NCI-H345 treated with DMSO at 0.1 percent for 48 hours (cell line): ENCODE measurements at regions not wholly inside any gene's neighbourhood (a gene's known extent, or its start where the extent isn't known, plus 50 kb on each side); places are given as distances from the start of the nearest gene placed in this dataset.

Experiments used
- DNase-seq: peaks from one replicate; lab custom pipeline; 2025; ENCODE audit not compliant: unreplicated experiment; lab: John Stamatoyannopoulos, UW

DNA sequence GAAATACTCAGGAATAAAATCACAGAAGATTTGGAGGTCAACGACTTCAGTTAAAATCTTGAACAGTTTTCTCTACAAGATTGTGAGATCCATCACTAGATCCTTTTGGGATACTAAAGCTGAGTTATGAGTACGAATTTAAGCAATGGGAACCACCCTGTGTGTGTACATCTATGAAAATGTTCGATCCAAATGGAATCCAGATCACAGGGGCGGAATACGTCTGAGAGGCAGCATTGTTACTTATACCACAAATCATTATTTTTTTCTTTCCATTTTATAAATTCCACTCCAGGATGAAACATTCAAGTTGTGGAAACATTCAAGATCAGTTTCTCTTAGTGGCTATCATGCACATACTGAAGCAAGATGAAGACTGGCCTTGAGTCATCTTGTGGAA is 239.3 kb upstream of the PAPPA start:
- no peak for DNase-seq

DNA sequence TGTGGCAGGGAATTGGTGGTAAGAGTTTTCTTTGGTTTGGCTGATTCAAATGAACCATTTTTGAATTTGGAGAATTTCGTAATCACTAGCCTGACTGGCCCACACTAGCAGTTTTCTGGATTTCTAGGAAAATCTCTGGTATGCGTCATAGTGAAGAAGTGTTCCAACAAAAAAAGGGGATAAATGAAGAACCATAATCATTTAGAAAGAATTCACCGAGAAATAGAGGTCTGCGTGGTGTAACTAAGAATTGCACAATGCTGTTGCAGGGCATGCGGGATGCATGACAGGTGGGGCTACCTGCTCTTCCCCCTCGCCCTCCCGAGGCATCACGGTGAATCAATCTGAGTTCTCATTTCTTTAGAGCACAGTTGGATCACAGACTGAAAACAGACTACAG is 232.3 kb upstream of the PAPPA start:
- no peak for DNase-seq

DNA sequence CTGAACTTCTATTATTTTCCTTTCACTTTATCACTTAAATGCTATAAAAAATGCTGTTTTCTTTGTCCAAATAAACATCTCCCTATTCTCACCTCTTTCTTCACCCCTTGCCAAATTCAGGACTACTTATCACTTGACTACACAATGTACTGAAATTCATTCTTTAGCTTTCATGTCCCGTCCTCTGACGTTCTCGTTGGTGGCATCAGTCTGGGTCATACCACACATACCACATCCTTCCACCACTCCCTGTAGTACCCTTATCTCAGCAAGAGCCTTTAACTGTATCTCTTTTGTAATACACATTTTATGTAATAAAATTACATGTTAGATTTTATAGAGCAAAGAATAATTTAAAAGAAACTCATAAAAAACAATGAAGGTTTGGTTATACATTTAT is 231.1 kb upstream of the PAPPA start:
- DNase-seq = no peak

GRCh38 chr9:115923410-115923809 is 230.2 kb upstream of the PAPPA start:
- DNase-seq = no peak

DNA sequence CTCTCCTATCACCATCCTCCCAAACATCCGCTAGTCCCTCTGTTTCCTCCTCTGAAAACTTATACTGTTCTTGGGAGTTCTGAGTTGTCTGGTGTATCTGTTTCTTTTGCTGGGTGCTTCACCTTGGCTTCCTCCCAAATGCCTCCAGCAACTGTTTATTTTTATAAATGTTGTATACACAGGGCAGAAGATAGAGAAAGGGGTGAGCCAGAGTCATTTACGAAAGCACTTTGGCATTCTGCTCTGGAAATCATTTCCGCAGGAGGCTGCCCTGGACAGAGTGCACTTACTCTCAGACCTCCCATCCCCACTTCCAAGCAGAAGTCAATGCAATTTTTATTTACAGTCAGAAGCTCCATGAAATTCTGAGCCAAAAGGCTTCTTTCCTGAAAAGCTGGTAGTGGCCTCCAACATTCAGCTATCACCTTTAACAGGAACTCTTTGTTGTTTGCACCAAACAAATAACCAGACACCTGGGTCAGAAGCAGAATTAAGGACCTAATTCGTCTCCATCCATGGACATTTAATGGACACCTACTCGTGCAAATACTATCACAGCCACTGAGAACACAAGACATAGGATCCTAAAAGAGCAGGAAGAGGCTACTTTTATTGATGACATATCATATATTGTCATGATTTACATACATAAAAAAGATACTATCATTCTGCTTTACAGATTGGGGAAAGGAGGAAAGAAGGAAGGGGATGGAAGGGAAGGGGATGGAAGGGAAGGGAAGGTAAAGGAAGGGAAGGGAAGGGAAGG is 229.5 kb upstream of the PAPPA start:
- no peak for DNase-seq

DNA sequence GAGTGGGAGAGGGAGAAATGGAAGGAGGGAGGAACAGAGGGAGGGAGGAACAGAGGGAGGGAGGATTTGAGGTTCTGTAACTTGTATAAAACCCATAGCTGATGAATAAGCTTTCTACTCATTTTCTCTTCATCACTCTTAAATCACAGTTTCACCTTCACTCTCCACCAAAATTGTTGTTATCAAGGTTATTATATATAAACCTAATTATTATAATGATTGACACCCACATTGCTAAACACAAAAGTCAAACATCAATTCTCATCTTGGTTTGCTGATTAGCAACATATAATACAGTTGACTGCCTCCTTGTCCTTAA is 229.0 kb upstream of the PAPPA start:
- no peak for DNase-seq

DNA sequence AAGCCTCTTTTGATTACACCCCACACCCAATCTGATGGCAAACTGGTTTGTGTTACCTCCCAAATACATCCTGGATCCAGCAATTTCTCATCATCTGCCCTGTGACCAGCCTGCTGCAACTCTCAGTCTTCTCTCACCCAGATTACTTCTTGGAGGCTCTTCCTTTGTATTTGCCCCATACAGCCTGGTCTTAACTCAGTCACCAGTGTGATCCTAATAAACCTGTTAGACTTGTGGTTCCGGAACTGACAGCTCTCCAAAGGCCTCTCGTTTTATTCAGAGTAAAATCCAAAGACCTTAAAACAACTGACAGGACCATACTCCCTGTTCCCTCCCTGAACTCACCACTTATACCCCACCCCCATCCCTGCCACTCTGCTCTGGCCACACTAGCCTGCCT is 228.2 kb upstream of the PAPPA start:
- no peak for DNase-seq

DNA sequence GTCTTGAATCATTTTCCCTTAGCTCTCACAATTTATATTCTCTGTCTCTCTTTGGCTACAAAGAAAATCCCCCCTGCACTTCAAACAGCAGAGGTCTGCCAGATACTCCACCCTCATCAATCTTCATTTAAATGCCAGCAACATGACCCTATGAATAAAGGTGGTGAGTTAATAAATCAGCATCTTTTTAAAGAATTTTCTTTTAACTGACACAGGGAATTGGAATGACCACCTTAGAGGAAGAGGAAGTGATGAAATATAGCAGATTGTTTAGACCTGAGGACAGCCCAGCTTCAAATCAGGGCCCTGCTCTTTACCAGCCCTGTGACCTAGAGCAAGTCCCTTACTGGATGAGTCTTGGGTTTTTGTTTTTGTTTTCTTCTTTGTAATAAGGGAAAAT is 223.1 kb upstream of the PAPPA start:
- no peak for DNase-seq

DNA sequence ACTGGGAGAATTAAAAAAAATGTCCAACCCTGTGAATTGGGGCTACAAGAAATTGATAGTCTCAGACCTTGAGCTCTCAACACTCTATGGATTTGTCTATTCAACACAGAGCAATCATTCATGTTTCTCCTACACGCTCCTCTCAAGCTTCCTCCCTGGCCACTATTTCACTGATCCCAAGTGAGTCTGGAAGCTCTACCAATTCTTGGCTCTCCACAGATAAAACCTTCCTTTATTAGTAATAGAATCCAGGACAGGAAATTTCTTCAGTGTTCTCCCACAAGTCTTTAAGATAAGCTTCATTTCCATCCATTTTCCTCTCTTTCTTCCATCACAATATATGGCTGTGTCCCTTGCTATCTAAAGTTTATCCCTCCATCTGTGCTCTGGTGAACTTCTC is 215.1 kb upstream of the PAPPA start:
- no peak for DNase-seq

DNA sequence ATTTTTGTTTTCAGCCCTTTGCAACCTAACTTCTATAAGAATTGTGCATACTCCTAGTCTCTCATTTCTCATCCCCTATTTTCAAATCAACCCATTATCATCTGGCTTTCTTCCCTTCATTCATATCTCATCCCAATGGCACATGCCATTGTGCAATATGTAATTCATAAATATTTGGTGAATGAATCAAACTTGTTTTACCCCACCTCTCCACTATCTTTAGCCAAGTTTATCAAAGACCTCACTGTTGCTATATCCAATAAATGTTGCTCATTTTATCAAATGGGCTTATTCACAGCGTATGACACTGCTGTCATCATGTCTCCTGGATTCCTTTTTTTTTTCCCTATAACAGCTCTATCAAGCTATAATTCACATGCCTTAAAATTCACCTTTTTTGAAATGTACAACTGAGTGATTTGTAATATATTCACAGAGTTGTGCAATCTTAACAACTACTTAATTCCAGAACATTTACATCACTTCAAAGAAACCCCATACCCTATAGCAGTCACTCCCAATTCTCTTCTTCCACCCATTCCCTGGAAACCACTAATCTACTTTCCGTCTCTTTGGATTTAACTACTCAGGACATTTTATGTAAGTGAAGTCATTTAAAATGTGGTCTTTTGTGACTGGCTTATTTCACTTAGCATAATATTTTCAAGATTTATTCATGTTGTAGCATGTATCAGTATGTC is 214.4 kb upstream of the PAPPA start:
- no peak for DNase-seq

GRCh38 chr9:115941561-115942315 is 211.9 kb upstream of the PAPPA start:
- no peak for DNase-seq

DNA sequence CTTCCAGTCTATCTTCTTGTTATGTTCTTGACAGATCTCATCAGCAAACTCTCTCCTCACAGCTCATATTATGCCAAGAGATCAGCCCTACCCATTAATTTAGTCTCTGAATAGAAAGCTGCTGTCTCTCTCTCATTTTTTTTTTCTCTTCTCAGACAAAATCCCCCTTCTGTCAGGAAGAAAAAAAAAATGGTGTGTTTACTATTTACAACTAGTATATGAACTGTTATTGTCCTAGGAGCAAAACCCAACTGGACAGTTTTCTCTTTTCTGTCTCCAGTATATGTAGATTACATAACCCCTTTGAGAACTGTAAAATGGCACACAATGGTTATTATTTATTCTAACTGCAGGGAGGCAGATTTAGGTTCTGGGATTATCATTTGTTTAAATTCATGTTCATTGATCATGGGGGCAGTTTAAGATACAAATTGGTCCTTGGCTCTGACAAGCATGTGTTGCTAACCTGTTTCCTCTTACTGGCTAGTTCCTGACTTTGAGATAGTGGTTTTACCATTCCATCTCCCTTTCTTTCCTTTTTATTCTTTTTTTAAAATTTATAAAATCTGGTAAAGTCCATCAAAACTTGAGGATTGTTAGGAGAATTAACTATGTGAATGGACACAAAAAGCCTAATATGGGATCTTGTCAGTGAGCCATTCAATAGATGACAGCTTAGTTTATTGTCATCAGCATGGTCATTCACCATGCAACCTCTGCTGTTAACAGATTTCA is 210.0 kb upstream of the PAPPA start:
- DNase-seq = no peak

GRCh38 chr9:115944166-115944948 is 209.2 kb upstream of the PAPPA start:
- no peak for DNase-seq

DNA sequence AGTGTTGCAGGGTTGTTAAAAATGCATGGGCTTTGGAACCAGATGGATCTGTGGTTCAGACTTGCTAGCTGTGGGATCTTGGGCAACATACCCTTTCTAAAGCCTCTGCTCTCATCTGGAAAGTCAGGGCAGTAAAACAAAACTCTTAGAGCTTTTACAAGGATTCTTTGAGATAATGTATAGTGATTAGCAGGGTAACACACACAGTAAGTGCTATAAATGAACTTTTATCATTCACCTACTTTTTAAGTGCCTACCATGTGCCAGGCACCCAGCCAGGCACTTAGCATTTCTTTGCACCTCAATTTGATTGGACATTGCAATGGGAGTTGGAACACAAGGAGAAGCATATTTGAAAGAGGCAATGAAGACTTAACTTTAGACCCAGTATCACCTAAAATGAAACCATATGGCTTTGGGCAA is 208.6 kb upstream of the PAPPA start:
- no peak for DNase-seq

- no peak for DNase-seq
Measured at GRCh38 chr9:115946530-115946929, 207.1 kb upstream of the PAPPA start.

- DNase-seq = no peak
Measured at GRCh38 chr9:115951977-115952376, 201.6 kb upstream of the PAPPA start.

- no peak for DNase-seq
Measured at GRCh38 chr9:115952430-115953292, 200.9 kb upstream of the PAPPA start.

GRCh38 chr9:115956371-115956770 is 197.2 kb upstream of the PAPPA start:
- DNase-seq = no peak

DNA sequence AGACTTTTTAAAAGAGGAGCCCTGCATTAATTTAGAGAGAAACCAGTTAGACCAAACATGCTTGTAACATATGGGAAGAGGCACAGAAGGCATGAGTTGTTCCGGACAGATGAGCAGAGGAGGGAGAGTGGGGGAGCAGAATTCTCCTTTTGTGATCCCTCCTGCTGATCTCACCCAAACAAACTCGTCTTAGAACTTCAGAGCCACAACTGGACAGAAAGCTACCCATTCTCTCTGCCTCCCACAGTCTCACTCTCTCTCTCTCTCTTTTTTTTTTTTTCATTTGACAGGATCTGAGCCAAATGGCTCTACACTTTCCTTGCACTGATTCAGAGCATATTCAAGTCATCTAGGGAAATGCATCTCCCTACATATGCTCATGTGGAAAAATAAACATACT is 196.0 kb upstream of the PAPPA start:
- DNase-seq = no peak
